GM12864 (cell line): ENCODE measurements at regions not wholly inside any gene's neighbourhood (a gene's known extent, or its start where the extent isn't known, plus 50 kb on each side); places are given as distances from the start of the nearest gene placed in this dataset.

Source experiments
- DNase-seq: peaks from one replicate; pipeline ENCODE4 v3.0.0-alpha.2; 2011; ENCODE audit warnings: low read depth
- H3K4me3 ChIP-seq: 2 replicates; pipeline ENCODE4 v1.5.1; 2011; ENCODE audit warnings: mild to moderate bottlenecking, low read depth, low read length, control low read depth
- CTCF ChIP-seq: IDR thresholded peaks from 2 replicates; pipeline ENCODE4 v1.5.1; 2011; ENCODE audit warnings: low read depth, mild to moderate bottlenecking, moderate library complexity, low read length, control low read depth, inconsistent platforms; ENCODE audit errors: missing control alignments

DNA sequence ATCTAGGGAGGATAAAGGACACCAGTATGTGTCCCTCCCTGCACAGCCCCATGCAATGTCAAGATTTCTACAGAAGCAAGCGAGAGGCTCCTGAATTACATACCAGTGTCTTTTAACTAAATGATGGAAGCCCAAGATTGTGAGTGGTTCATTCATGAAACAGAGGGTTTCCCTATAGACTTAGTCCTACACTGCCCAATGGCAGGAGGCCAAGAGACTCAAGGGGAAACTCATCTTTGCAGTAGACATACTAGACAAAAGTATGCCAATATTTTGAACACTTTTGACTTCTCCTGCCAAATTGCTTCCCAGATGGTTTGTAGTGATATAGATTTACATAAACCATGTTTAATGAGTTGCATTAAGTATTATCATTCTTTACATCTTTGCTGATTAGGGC lies 557.2 kb upstream of the JAG1 start:
- no peak for DNase-seq
- no peak overlapping the region for H3K4me3 ChIP-seq
- TF ChIP-seq CTCF: no peak

- no peak for DNase-seq
- TF ChIP-seq CTCF: no peak
- H3K4me3 ChIP-seq: no peak overlapping the region
Observed at GRCh38 chr20:11231742-11232648, 558.2 kb upstream of the JAG1 start.

- DNase-seq: no peak
- no peak overlapping the region for H3K4me3 ChIP-seq
- no peak for TF ChIP-seq CTCF
Observed at GRCh38 chr20:11232896-11233295, 559.1 kb upstream of the JAG1 start.

GRCh38 chr20:11234181-11234580 lies 560.4 kb upstream of the JAG1 start:
- no peak for TF ChIP-seq CTCF
- DNase-seq: no peak
- no peak overlapping the region for H3K4me3 ChIP-seq

DNA sequence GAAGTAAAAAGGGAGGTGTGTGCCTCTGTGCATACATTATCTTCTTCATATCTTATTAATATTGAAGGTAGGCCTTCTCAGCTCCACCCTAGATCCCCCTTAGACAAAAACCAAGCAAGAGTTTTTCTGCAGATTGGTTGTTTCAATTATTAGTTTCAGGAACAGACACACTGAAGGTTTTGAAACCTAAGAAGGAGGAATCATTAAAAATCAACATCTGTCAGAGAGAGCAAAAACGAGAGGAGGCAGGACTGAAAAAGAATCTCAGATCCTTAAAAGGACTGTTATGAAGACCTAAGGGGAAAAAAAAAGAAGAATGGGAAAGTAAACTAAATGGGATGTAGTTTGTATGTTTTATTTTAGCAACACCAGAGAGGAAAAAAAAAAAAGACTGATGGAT lies 560.8 kb upstream of the JAG1 start:
- no peak for DNase-seq
- no peak for TF ChIP-seq CTCF
- H3K4me3 ChIP-seq: no peak overlapping the region

DNA sequence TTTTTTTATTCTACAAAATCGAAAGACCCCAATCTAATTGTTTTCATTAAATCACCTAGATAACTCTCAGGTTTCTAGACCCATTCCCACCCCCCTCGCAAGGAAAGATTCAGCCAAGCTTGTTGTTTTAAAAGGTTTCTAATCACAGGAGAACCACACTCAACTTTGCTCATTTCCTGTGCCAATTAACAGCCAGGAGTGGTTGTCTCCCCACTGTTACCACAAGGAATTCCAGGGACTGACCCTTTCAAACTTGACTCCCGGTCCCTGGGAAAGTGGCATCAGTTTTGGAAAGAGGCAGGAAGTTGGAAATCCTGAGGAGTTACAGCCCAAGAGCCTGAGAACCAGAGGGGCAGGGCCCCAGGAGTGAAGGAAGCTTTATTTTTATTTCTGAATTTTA lies 561.3 kb upstream of the JAG1 start:
- H3K4me3 ChIP-seq: no peak overlapping the region
- DNase-seq: no peak
- TF ChIP-seq CTCF: no peak

- DNase-seq: no peak
- H3K4me3 ChIP-seq: no peak overlapping the region
- no peak for TF ChIP-seq CTCF
Observed at GRCh38 chr20:11242320-11242719, 568.5 kb upstream of the JAG1 start.
